Naive thymus-derived CD4-positive, alpha-beta T cell (primary cell): ENCODE measurements at regions not wholly inside any gene's neighbourhood (a gene's known extent, or its start where the extent isn't known, plus 50 kb on each side); places are given as distances from the start of the nearest gene placed in this dataset.

ENCODE experiments used
- ATAC-seq: fragments of 150-1000 bp; cut with Tn5 transposase; 2 replicates; pipeline ENCODE4 v1.10.0; 2021; ENCODE audit warnings: mild to moderate bottlenecking, moderate library complexity
- CTCF ChIA-PET: fragments of 350-600 bp; sonication (Branson Sonifier 250); formaldehyde crosslinking; loops from one replicate; lab custom pipeline; 2021; ENCODE audit warnings: antibody characterized with exemption; lab: Charles Lee
- POLR2A ChIA-PET: fragments of 350-600 bp; sonication (Branson Sonifier 250); formaldehyde crosslinking; loops from one replicate; lab custom pipeline; 2021; ENCODE audit warnings: antibody characterized with exemption, inconsistent platforms; lab: Charles Lee
- DNase-seq, 9 donors: peaks; one replicate each; pipeline versions ENCODE4 v3.0.0 to v3.0.0-alpha.2; 2020 to 2022; ENCODE audit warnings: mixed read lengths in 1 of 9
- H3K27ac ChIP-seq: one replicate; pipeline ENCODE4 v1.7.0; 2013; ENCODE audit warnings: mild to moderate bottlenecking, low read depth, low read length, moderate library complexity
- H3K27me3 ChIP-seq, 2 donors: one replicate each; pipeline ENCODE4 v1.7.0; 2013; ENCODE audit warnings: low read length in 2 of 2, mild to moderate bottlenecking in 2 of 2, moderate library complexity in 2 of 2; ENCODE audit not compliant: control insufficient read depth in 2 of 2, insufficient read depth in 2 of 2
- H3K36me3 ChIP-seq, 3 experiments: 1 replicate in 2 of 3; 2 replicates in 1 of 3; pipeline ENCODE4 v1.7.0; 2013; ENCODE audit warnings: low read length in 3 of 3, mild to moderate bottlenecking in 3 of 3, moderate library complexity in 1 of 3; ENCODE audit not compliant: insufficient read depth in 3 of 3, control insufficient read depth in 2 of 3
- H3K4me1 ChIP-seq, 2 donors: one replicate each; pipeline ENCODE4 v1.7.0; 2013; ENCODE audit warnings: low read length in 2 of 2, mild to moderate bottlenecking in 2 of 2, moderate library complexity in 1 of 2; ENCODE audit not compliant: control insufficient read depth in 2 of 2, insufficient read depth in 2 of 2
- H3K4me3 ChIP-seq: 2 replicates; pipeline ENCODE4 v1.7.0; 2013; ENCODE audit warnings: mild to moderate bottlenecking, low read length
- H3K9me3 ChIP-seq, 3 experiments: 1 replicate in 2 of 3; 2 replicates in 1 of 3; pipeline ENCODE4 v1.7.0; 2013; ENCODE audit warnings: low read length in 3 of 3; ENCODE audit not compliant: control insufficient read depth in 2 of 3
- H3K27ac Mint-ChIP-seq, 9 donors: one replicate each; pipeline ENCODE4 v1.8.0; 2020 to 2022; ENCODE audit warnings: mixed read lengths in 9 of 9, mild to moderate bottlenecking in 8 of 9, moderate library complexity in 5 of 9, inconsistent platforms in 2 of 9
- H3K27me3 Mint-ChIP-seq, 5 donors: one replicate each; pipeline ENCODE4 v1.8.0; 2021 to 2022; ENCODE audit warnings: mixed read lengths in 5 of 5, mild to moderate bottlenecking in 1 of 5
- H3K36me3 Mint-ChIP-seq, 5 donors: one replicate each; pipeline ENCODE4 v1.8.0; 2020 to 2022; ENCODE audit warnings: mixed read lengths in 5 of 5, mild to moderate bottlenecking in 3 of 5, inconsistent platforms in 1 of 5
- H3K4me1 Mint-ChIP-seq, 7 donors: one replicate each; pipeline ENCODE4 v1.8.0; 2020 to 2022; ENCODE audit warnings: mixed read lengths in 7 of 7, mild to moderate bottlenecking in 3 of 7, inconsistent platforms in 1 of 7
- H3K4me3 Mint-ChIP-seq, 10 donors: one replicate each; pipeline ENCODE4 v1.8.0; 2020 to 2022; ENCODE audit warnings: mild to moderate bottlenecking in 10 of 10, mixed read lengths in 10 of 10, moderate library complexity in 6 of 10, inconsistent platforms in 2 of 10
- H3K9me3 Mint-ChIP-seq, 11 donors: one replicate each; pipeline ENCODE4 v1.8.0; 2020 to 2022; ENCODE audit warnings: mixed read lengths in 11 of 11, mild to moderate bottlenecking in 4 of 11, inconsistent platforms in 1 of 11, moderate library complexity in 1 of 11
- intact Hi-C, 2 donors: fragments of 100-400 bp; cut with micrococcal nuclease; formaldehyde crosslinking; loops; one replicate each; pipeline ENCODE4 v1.15.1; 2023

DNA sequence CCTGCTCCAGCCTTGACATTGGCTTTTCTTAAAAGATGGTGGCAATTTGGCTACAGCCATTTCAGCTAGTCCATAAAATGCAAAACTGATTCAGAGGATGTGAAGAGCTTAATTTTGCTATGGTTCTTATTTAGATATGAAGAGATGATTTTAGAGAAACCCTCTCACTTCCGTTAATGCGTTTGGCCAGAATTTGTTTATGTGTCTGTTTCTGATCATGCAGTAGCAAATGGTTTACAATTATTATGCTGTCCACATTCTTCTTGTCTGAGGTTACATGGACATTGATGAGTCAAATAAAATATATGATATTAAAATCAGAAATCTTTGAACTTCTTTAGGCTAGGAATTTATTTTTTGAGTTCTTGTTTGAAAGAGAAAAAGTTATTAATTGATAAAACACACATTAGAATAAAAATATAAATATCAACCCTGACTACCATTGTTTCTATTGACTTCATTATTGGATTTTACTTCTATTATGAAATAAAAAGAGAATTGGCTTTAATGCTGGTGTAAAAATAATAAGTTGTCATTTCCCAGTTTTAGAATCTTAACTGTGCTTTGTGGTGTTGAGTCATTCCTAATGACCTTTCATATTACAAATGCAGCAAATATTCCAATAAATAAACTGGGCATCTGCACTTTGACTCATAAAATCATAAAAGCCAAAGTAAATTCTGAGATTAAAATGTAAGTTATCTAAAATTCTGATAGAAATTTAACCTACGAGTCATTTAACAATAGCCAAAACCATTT is 1286.0 kb upstream of the GJE1 start:
- intact Hi-C loops = no loop called here
- Histone ChIP-seq H3K4me3 (no peak overlapping the region), H3K9me3 (no peaks in the 10 kb centered on the region), H3K27ac (no peak overlapping the region), H3K4me1 (no peaks in the 10 kb centered on the region), H3K36me3 (no peaks in the 10 kb centered on the region), H3K27me3 (no peaks in the 10 kb centered on the region)
- no peaks in the 10 kb centered on the region for H3K36me3 Mint-ChIP-seq
- DNase-seq (no peak), ATAC-seq (no peak)
- H3K4me3 Mint-ChIP-seq = no peak overlapping the region
- ChIA-PET POLR2A (no interaction called here), CTCF (no interaction called here)
- H3K4me1 Mint-ChIP-seq = no peaks in the 10 kb centered on the region
- H3K9me3 Mint-ChIP-seq = no peaks in the 10 kb centered on the region
- H3K27me3 Mint-ChIP-seq = peaks cover 0 to 9% (median 5%) of the 10 kb centered on the region in 5 donors
- no peak overlapping the region for H3K27ac Mint-ChIP-seq

DNA sequence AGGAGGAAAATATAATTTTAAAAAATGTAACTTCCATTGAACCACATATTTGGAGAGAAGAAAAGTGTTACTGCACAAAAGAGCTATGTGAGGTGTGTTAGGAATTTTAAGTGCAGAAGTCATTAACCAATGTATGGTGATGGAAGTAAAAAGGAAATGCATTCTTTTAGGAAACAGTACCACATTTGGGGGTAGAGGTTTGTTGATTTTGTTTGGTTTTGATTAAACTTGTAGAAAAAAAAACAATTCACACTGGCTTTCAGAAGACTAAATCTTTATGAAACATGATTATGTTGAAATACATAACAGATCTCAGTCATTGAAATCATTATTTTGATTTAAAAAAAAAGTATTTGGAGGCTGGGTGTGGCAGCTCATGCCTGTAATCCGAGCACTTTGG is 1287.0 kb upstream of the GJE1 start:
- no peak overlapping the region for H3K27ac ChIP-seq
- no peak overlapping the region for H3K4me3 ChIP-seq
- Mint-ChIP-seq H3K4me1 (no peaks in the 10 kb centered on the region), H3K9me3 (peaks cover 0 to 1% (median 0%) of the 10 kb centered on the region in 11 donors), H3K27me3 (peaks cover 0 to 9% (median 5%) of the 10 kb centered on the region in 5 donors), H3K36me3 (no peaks in the 10 kb centered on the region), H3K4me3 (no peak overlapping the region), H3K27ac (no peak overlapping the region)
- H3K4me1 ChIP-seq = no peaks in the 10 kb centered on the region
- ATAC-seq (no peak), DNase-seq (no peak)
- no peaks in the 10 kb centered on the region for H3K27me3 ChIP-seq
- intact Hi-C loops = no loop called here
- ChIA-PET POLR2A (no interaction called here), CTCF (interaction anchor here (0.7 kb wide), 1 partner anchor 8 kb away, joined by 3 read pairs; no protein-coding TSS in a partner anchor)
- no peaks in the 10 kb centered on the region for H3K36me3 ChIP-seq
- no peaks in the 10 kb centered on the region for H3K9me3 ChIP-seq

DNA sequence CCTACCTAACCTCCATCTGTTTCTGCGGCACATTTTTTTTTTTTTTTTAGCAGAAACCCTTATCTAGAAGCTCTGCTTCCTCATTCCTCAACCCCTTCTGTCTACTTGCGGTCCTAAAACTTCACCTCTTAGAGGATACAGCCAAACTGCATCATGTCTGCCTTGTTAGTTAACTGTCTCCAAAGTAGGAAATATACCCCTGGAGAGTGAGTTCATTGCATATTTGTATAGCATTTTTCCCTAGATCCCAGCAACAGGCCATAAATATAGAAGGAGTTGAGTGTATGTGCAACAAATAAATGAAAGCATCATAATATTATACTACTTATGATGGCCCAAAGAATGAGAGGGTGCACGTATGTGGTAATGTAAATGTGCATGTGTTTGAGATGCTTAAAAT is 1288.6 kb upstream of the GJE1 start:
- Mint-ChIP-seq H3K27ac (no peak overlapping the region), H3K4me1 (no peaks in the 10 kb centered on the region), H3K9me3 (peaks cover 0 to 1% (median 0%) of the 10 kb centered on the region in 11 donors), H3K36me3 (no peaks in the 10 kb centered on the region), H3K27me3 (peaks cover 0 to 9% (median 4%) of the 10 kb centered on the region in 5 donors), H3K4me3 (no peak overlapping the region)
- no peaks in the 10 kb centered on the region for H3K36me3 ChIP-seq
- H3K27me3 ChIP-seq = peaks cover 0 to 4% of the 10 kb centered on the region in 2 donors
- H3K4me3 ChIP-seq = no peak overlapping the region
- intact Hi-C loops = no loop called here
- ATAC-seq (no peak), DNase-seq (no peak)
- no peaks in the 10 kb centered on the region for H3K9me3 ChIP-seq
- CTCF ChIA-PET = no interaction called here
- H3K4me1 ChIP-seq = no peaks in the 10 kb centered on the region
- H3K27ac ChIP-seq = no peak overlapping the region
- POLR2A ChIA-PET = no interaction called here

DNA sequence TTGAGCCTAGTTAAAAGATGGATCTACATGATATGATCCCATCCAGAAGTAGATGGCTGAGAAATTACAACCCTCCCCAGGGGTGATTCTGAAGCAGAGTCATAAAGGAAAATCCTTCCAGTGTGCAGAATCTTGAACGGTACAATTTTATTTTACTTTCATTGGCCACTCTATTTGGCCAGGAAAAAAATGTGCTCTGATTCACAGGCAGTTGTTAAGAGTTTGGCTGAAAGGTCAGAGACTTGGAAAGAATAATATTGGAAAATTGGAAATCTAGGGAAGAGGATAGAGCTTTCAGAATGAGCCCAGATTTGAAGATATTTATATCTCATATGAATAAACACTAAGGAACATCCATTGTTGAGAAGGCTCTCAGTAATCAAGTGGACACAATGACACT is 1299.3 kb upstream of the GJE1 start:
- H3K36me3 ChIP-seq = no peaks in the 10 kb centered on the region
- no peak overlapping the region for H3K27ac Mint-ChIP-seq
- POLR2A ChIA-PET = no interaction called here
- H3K9me3 Mint-ChIP-seq = no peaks in the 10 kb centered on the region
- H3K27ac ChIP-seq = no peak overlapping the region
- DNase-seq (no peak), ATAC-seq (no peak)
- no peaks in the 10 kb centered on the region for H3K27me3 ChIP-seq
- H3K4me1 Mint-ChIP-seq = no peaks in the 10 kb centered on the region
- CTCF ChIA-PET = no interaction called here
- no peak overlapping the region for H3K4me3 Mint-ChIP-seq
- H3K9me3 ChIP-seq = no peaks in the 10 kb centered on the region
- no peaks in the 10 kb centered on the region for H3K36me3 Mint-ChIP-seq
- intact Hi-C loops = no loop called here
- no peaks in the 10 kb centered on the region for H3K4me1 ChIP-seq
- peaks cover 0 to 4% (median 0%) of the 10 kb centered on the region in 5 donors for H3K27me3 Mint-ChIP-seq
- H3K4me3 ChIP-seq = no peak overlapping the region

DNA sequence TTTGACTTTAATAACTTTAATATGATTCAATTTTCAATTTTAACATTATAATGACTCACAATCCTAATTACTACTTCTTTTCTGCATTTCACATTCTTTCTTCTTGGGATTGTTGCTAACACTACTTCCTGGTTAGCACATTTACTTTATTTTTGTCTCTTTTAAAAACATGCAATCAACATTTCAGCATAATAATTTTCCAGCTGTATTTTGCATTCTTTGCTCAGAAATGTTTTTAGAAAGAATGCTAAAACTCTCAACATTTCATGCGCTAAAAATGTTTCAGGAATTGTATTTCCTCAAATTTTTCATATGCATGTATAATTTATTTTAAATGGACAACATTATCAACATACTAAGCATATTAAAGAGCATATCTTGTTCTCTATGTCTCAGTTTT is 1302.1 kb upstream of the GJE1 start:
- no peaks in the 10 kb centered on the region for H3K27me3 ChIP-seq
- Mint-ChIP-seq H3K9me3 (no peaks in the 10 kb centered on the region), H3K27ac (no peak overlapping the region)

DNA sequence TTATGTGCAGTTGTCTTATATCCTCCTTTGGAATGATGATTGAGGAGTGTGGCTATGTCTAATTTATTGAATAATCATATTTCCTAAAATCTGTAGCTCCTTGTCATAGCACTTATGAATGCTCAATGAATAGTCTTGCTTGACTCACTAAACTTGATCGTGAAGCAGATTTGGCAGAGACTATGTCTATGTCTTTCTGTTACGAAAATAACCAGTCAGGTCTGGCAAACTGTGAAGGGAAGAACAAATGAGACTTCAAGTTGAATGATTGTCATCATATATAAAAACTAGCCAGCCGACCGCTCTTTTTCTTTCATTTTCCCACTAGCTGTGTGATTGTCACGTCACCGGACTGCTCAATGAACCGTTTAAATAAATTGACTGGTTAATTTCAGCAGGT is 1303.9 kb upstream of the GJE1 start:
- no peak for ATAC-seq
- no peak overlapping the region for H3K27ac Mint-ChIP-seq
- Histone ChIP-seq H3K36me3 (no peaks in the 10 kb centered on the region), H3K4me1 (no peaks in the 10 kb centered on the region), H3K4me3 (no peak overlapping the region), H3K9me3 (no peaks in the 10 kb centered on the region), H3K27ac (no peak overlapping the region), H3K27me3 (no peaks in the 10 kb centered on the region)
- no peaks in the 10 kb centered on the region for H3K9me3 Mint-ChIP-seq
- H3K27me3 Mint-ChIP-seq = peaks cover 0 to 4% (median 0%) of the 10 kb centered on the region in 5 donors
- no peak overlapping the region for H3K4me3 Mint-ChIP-seq
- intact Hi-C loops = no loop called here
- ChIA-PET CTCF (no interaction called here), POLR2A (no interaction called here)
- H3K36me3 Mint-ChIP-seq = no peaks in the 10 kb centered on the region
- no peaks in the 10 kb centered on the region for H3K4me1 Mint-ChIP-seq
- DNase-seq = no peak

More for the DNA sequence above, 1302.1 kb upstream of the GJE1 start:
- Histone ChIP-seq H3K4me1 (no peaks in the 10 kb centered on the region), H3K36me3 (no peaks in the 10 kb centered on the region), H3K9me3 (no peaks in the 10 kb centered on the region), H3K27ac (no peak overlapping the region), H3K4me3 (no peak overlapping the region)
- DNase-seq (no peak), ATAC-seq (no peak)
- no peaks in the 10 kb centered on the region for H3K4me1 Mint-ChIP-seq
- H3K27me3 Mint-ChIP-seq = peaks cover 0 to 4% (median 0%) of the 10 kb centered on the region in 5 donors
- intact Hi-C loops = no loop called here
- ChIA-PET CTCF (no interaction called here), POLR2A (no interaction called here)
- no peak overlapping the region for H3K4me3 Mint-ChIP-seq
- H3K36me3 Mint-ChIP-seq = no peaks in the 10 kb centered on the region

DNA sequence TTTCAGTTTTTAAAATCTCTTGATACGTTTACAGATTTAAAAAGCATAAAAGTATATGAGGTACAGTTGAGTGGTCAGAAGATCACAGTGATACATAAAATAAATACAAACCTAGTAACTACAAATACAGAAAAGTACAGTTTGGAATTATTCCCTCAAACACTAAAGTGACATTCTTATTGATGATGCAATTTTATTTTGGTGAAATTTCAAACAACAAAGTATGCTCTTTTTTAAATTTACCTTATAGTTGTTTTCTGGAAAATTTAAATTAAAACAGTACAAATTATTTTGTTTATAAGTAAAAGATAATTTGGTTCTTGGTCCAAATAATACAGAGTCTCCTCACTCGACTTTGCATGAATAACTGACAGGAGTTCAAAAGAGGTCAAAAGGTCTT is 1305.1 kb upstream of the GJE1 start:
- H3K4me1 Mint-ChIP-seq = no peaks in the 10 kb centered on the region
- no peak for ATAC-seq
- DNase-seq = no peak
- Histone ChIP-seq H3K4me3 (no peak overlapping the region), H3K27ac (no peak overlapping the region), H3K4me1 (no peaks in the 10 kb centered on the region), H3K27me3 (no peaks in the 10 kb centered on the region), H3K36me3 (no peaks in the 10 kb centered on the region), H3K9me3 (no peaks in the 10 kb centered on the region)
- H3K27me3 Mint-ChIP-seq = peaks cover 0 to 7% (median 0%) of the 10 kb centered on the region in 5 donors
- ChIA-PET CTCF (no interaction called here), POLR2A (no interaction called here)
- H3K27ac Mint-ChIP-seq = no peak overlapping the region
- intact Hi-C loops = no loop called here
- H3K9me3 Mint-ChIP-seq = no peaks in the 10 kb centered on the region
- H3K4me3 Mint-ChIP-seq = no peak overlapping the region
- no peaks in the 10 kb centered on the region for H3K36me3 Mint-ChIP-seq
